ENCODE measurements at regions not wholly inside any gene's neighbourhood (a gene's known extent, or its start where the extent isn't known, plus 50 kb on each side); places are given as distances from the start of the nearest gene placed in this dataset.

DNA sequence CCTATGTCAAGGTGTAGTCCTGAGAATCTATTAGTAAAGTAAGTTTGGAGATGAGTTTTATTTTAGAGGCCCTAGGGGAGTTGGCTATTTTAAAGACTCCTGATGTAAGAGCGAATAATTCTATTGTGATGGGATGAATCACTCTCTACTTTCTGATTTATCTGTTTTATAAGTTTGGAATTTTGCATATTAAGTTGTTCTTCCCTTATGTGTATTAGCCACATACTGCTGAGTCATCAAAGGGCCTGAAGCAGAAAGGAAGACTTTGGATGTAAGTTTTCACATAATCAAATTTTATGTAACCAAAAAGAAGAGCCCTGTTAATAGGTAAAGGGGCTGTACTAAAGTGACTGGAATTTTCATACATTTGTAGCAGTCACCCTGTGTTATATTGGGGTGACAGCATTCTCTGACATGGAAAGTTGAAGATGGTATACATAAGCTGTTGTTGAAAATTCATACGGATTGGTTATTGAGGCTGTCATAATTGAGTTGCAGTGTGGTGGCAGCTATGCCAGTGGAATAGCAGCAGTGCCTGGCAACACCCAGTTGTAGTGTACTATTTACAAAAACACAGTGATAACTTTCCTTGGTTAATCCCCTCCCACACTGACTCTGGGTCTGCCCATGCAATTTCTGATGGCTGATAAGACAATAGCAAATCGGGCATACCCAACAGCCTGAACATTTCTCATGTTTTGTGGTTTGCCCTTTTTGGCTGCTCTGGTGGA lies 90.6 kb upstream of the NTM start:
- ChIA-PET CTCF (no interaction called here), RAD21 (ENCODE audit: low non-redundant PET in 1 of 2, low total read pairs in 2 of 2, uncharacterized antibody in 2 of 2, unreplicated experiment in 2 of 2) (no interaction called here), POLR2A (no interaction called here)
- Histone ChIP-seq H3K27ac (ENCODE audit: low read depth, low read length) (no peak overlapping the region), H3K9ac (ENCODE audit: low read length) (no peak overlapping the region), H3K9me2 (ENCODE audit: insufficient read depth) (no peaks in the 10 kb centered on the region), H3K4me1 (ENCODE audit: control insufficient read depth in 1 of 2, insufficient read depth in 2 of 2, low read length in 2 of 2) (no peaks in the 10 kb centered on the region), H3K4me3 (replicated peaks in 1 of 2; ENCODE audit: low read depth in 1 of 2, low read length in 2 of 2) (no peak overlapping the region), H3K36me3 (ENCODE audit: control insufficient read depth in 1 of 2, insufficient read depth in 2 of 2, low read length in 2 of 2) (no peaks in the 10 kb centered on the region), H3K4me2 (ENCODE audit: low read length) (no peak overlapping the region), H3K27me3 (ENCODE audit: insufficient read depth, low read length) (no peaks in the 10 kb centered on the region), H4K20me1 (ENCODE audit: insufficient read depth) (no peaks in the 10 kb centered on the region), H2AFZ (ENCODE audit: low read depth, low read length, poor library complexity, severe bottlenecking) (no peak overlapping the region), H3K9me3 (ENCODE audit: control insufficient read depth in 1 of 2, insufficient read depth in 1 of 2, low read depth in 1 of 2, low read length in 2 of 2) (peaks cover 0 to 14% of the 10 kb centered on the region in 2 experiments; a peak in 2 of 4 replicates), H3K79me2 (ENCODE audit: insufficient read depth, low read length) (no peaks in the 10 kb centered on the region)
- BruUV-seq (replicated peaks): no TSS peak
- TF ChIP-seq, protein P1, sequence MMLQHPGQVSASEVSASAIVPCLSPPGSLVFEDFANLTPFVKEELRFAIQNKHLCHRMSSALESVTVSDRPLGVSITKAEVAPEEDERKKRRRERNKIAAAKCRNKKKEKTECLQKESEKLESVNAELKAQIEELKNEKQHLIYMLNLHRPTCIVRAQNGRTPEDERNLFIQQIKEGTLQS (IDR thresholded peaks at IDR 0.05): no peak
- TF ChIP-seq EGR1 (IDR thresholded peaks at IDR 0.05; ENCODE audit: low read depth): no peak
- TF ChIP-seq EZH2 (IDR thresholded peaks at IDR 0.05): no peak
- TF ChIP-seq CEBPB (IDR thresholded peaks at IDR 0.05; ENCODE audit: low read depth): no peak
- no peak for TF ChIP-seq ELF1 (IDR thresholded peaks at IDR 0.05; ENCODE audit: borderline replicate concordance, low read depth)
- ATAC-seq (no peak), DNase-seq (ENCODE audit: low read depth, low spot score) (no peak)
- intact Hi-C loops (cut with micrococcal nuclease): no loop called here

DNA sequence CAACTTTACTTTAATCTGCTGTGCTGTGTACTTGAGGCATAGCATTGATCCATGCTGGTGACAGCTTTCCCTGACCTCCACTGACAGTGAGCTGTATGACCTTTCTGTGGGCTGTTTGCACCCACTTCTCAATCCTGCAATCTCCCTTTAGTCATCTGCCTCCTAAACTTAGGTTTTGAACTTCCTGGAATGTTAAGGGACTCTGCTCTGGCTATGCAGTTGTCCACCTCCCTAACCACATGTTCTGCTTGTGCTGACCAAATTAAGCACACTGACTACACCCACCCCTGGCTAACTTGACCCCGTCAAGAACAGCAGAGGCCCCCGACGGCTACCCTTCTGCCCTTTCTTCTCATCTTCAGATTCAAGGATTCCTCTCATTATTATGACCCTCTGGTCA lies 89.1 kb upstream of the NTM start:
- RAD21 ChIA-PET (ENCODE audit: low non-redundant PET in 1 of 2, low total read pairs in 2 of 2, uncharacterized antibody in 2 of 2, unreplicated experiment in 2 of 2): no interaction called here
- no TSS peak for BruUV-seq (replicated peaks)
- peaks cover 0 to 15% of the 10 kb centered on the region in 2 experiments; a peak in 3 of 4 replicates for H3K9me3 ChIP-seq (ENCODE audit: control insufficient read depth in 1 of 2, insufficient read depth in 1 of 2, low read depth in 1 of 2, low read length in 2 of 2)
- H3K4me1 ChIP-seq (ENCODE audit: control insufficient read depth in 1 of 2, insufficient read depth in 2 of 2, low read length in 2 of 2): no peaks in the 10 kb centered on the region
- intact Hi-C loops (cut with micrococcal nuclease): no loop called here
- no peaks in the 10 kb centered on the region for H3K9me2 ChIP-seq (ENCODE audit: insufficient read depth)
- ATAC-seq (no peak), DNase-seq (ENCODE audit: low read depth, low spot score) (no peak)
- H2AFZ ChIP-seq (ENCODE audit: low read depth, low read length, poor library complexity, severe bottlenecking): no peak overlapping the region
- no peak overlapping the region for H3K4me3 ChIP-seq (replicated peaks in 1 of 2; ENCODE audit: low read depth in 1 of 2, low read length in 2 of 2)
- H3K4me2 ChIP-seq (ENCODE audit: low read length): no peak overlapping the region
- no peak overlapping the region for H3K9ac ChIP-seq (ENCODE audit: low read length)
- no peaks in the 10 kb centered on the region for H4K20me1 ChIP-seq (ENCODE audit: insufficient read depth)
- H3K27me3 ChIP-seq (ENCODE audit: insufficient read depth, low read length): no peaks in the 10 kb centered on the region
- TF ChIP-seq YY1 (IDR thresholded peaks at IDR 0.05; ENCODE audit: extremely low read depth, insufficient replicate concordance, low read depth, low read length) (no peak), JUND (IDR thresholded peaks at IDR 0.05) (no peak), SIN3A (IDR thresholded peaks at IDR 0.05; ENCODE audit: low read depth) (no peak), ZNF274 (IDR thresholded peaks at IDR 0.05; ENCODE audit: low read depth, low read length) (no peak), ELF1 (IDR thresholded peaks at IDR 0.05; ENCODE audit: borderline replicate concordance, low read depth) (no peak), POLR2A (IDR thresholded peaks at IDR 0.05; ENCODE audit: borderline replicate concordance, extremely low read depth, insufficient read depth, insufficient read length) (no peak)
- TF ChIP-seq, protein P2, sequence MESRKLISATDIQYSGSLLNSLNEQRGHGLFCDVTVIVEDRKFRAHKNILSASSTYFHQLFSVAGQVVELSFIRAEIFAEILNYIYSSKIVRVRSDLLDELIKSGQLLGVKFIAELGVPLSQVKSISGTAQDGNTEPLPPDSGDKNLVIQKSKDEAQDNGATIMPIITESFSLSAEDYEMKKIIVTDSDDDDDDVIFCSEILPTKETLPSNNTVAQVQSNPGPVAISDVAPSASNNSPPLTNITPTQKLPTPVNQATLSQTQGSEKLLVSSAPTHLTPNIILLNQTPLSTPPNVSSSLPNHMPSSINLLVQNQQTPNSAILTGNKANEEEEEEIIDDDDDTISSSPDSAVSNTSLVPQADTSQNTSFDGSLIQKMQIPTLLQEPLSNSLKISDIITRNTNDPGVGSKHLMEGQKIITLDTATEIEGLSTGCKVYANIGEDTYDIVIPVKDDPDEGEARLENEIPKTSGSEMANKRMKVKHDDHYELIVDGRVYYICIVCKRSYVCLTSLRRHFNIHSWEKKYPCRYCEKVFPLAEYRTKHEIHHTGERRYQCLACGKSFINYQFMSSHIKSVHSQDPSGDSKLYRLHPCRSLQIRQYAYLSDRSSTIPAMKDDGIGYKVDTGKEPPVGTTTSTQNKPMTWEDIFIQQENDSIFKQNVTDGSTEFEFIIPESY (IDR thresholded peaks at IDR 0.05; ENCODE audit: extremely low read depth, insufficient replicate concordance, low read length): no peak
- H3K36me3 ChIP-seq (ENCODE audit: control insufficient read depth in 1 of 2, insufficient read depth in 2 of 2, low read length in 2 of 2): no peaks in the 10 kb centered on the region
- POLR2A ChIA-PET: no interaction called here
- H3K27ac ChIP-seq (ENCODE audit: low read depth, low read length): no peak overlapping the region
- H3K79me2 ChIP-seq (ENCODE audit: insufficient read depth, low read length): no peaks in the 10 kb centered on the region
- CTCF ChIA-PET: no interaction called here
